Stimulated activated CD4-positive, alpha-beta T cell treated with anti-CD3 and anti-CD28 coated beads, TNF-alpha, amount 100 ng/mL, for 24 hours (primary cell): ENCODE measurements at regions not wholly inside any gene's neighbourhood (a gene's known extent, or its start where the extent isn't known, plus 50 kb on each side); places are given as distances from the start of the nearest gene placed in this dataset.

Experiments
- DNase-seq, 3 experiments: peaks; one replicate each; pipeline ENCODE4 v3.0.0-alpha.2; 2020; ENCODE audit warnings: low read depth in 3 of 3

GRCh38 chr12:92360543-92360942, 214.9 kb upstream of the BTG1 start:
- no peak for DNase-seq

GRCh38 chr12:92359581-92360209, 214.0 kb upstream of the BTG1 start:
- no peak for DNase-seq

DNA sequence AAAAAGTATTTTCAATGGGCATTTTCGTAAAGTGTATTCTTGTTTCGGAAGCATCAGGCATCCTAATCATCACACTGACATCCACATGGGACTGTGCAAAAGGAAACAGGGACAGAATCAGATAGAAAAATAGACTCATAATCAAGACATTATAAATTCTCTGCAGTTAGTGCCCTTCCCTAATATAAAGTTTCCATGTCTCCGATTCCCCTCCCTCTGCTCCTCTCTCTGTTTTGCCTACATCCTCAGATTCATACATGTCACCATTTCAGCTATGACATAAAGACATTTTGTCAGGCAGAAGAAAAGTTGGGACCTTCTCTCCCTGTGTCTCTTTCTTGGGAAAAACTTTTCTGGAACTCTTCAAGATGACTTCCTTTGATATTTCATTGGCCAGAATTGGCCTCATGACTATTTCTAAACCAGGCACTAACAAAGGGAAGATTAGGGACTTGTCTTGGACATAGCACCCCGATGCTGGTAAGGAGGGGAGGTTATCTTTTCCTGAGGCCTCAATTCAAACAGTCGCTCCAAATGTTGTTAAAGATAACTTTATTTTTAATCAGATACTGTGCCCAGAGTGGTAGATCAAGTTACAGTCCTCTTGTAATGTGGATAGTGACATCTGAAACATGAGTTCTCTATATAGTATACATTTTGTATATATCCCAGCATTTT, 212.1 kb upstream of the BTG1 start:
- no peak for DNase-seq

DNA sequence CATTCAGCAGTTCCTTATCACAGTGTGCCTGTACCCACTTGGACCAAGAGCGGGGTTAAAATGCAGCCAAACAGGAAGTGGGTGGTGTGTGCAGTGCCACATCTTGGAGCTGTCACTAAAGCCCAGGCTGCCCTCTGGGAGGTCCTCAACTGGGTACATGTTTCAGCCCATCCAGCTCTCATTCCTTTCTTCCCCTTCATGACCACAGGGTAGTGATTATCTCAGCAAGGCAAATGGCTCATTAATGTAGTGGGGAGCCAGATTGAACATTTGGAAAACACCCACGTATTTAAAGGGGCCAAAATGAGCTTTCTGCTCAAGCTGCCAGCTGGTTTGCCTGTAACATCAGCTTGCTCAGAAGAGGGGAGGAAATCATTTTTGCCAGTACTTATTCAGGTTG, 210.8 kb upstream of the BTG1 start:
- DNase-seq: no peak

- no peak for DNase-seq
Measured at GRCh38 chr12:92349635-92350034, 204.0 kb upstream of the BTG1 start.

- no peak for DNase-seq
Measured at GRCh38 chr12:92342574-92342973, 196.9 kb upstream of the BTG1 start.

DNA sequence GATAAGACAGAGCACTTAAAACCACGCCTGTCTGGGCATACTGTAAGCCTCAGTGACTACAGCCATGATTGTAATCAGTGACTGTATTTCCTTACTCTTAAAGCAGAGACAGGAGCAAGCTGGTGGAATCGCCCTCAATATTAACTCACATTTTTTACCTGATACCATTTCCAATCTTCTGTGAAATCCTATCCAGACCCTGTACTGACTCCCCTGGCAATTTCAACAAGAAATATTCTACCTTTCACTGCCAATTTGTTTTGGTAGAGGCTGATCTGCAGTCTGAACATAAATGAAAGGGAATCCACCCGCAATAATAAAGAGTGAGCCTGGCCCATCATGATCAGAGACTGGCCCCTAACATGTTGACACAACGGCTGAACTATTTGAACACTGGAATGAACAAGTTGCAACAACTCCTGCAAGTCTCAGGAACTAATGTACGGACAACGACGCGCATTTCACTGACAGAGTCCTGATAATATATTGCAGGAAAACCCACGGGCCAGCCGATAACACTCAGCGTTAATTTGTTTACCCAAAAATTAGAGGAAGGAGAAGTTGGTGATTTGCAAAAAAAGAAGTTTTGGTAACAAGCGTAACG, 195.5 kb upstream of the BTG1 start:
- no peak for DNase-seq

- DNase-seq: no peak
Measured at GRCh38 chr12:92340441-92341064, 194.9 kb upstream of the BTG1 start.

- DNase-seq: no peak
Measured at GRCh38 chr12:92340003-92340402, 194.4 kb upstream of the BTG1 start.

DNA sequence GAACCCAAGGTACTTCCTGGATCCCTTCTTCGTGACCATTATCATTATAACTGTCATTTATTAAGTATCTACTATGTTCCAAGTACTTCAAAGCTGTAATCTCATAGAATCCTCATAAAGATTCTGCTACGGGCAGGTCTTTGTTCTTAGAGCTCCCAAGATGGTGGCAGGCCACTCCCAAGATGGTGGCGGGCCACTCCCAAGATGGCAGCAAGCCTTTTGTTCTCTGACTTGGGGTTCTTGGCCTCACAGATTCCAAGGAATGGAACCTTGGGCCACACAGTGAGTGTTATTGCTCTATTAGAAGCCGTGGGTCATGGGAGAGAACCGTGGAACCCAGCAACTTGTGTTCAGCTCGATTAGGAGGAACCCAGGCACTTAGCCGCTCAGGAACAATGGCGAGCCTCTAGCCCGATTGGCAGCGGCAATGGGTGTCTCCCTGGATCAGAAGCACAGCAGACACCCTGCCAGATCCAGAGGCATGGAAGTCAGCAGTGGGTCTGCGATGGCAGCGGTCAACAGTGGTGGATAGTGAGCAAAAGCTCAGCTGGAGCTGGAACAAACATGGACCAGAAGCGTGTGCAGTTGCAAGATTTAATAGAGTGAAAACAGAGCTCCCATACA, 193.7 kb upstream of the BTG1 start:
- DNase-seq: no peak

DNA sequence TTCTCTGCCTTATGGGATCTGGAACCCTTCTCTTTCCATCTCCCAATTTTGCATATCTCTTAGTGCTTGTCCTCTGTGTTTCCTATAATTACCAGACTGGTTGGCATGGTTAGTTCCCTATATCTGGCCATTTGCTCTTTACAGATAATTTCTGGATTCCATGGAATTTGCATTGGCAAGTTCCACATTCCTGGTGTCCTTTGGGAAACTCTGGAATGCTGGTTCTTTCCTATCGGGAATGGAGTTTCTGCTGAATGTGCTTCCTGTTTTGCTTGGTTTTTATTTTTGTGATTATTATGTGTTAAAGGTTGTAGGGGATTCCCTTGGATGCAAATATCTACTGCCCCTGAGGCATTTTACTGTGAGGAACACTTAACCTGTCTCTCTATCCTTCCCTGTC, 193.0 kb upstream of the BTG1 start:
- DNase-seq: no peak

DNA sequence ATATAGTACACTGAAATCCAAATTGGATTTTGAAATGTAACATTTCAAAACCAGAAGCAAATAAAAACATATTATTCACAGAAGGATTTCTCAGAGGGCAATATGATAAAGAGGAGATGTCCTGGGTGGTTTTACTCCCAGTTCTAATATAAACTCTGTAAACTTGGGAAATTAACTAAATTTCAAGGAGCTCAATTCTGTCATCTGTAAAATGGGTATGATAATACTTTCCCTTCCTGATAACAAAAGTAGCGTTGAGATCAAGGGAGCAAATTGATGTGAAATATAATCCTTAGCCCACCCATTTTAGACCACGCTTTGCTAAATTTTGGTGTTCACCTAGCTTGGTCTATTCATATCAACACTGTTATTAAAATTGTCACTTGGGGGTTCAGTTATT, 192.5 kb upstream of the BTG1 start:
- DNase-seq: no peak

DNA sequence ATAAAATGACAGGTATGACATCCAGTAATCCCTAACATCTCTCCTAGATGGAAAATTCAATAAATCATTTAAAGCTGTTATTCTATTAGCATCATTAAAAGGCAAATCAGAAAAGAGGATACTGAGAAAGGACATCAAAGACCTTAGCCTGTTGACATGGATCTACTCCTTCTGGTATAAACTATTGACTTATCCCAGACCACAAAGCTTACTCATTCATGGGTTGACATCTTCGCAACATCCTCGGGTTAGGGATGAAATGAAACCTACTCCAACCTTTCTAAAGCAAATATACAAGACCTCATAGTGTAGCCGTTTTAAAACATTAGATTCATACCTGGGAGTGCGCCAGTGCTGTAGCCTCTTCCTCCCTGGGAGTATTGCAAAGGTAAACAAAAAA, 191.5 kb upstream of the BTG1 start:
- DNase-seq: no peak

- DNase-seq: no peak
Measured at GRCh38 chr12:92336641-92337040, 191.0 kb upstream of the BTG1 start.

- no peak for DNase-seq
Measured at GRCh38 chr12:92335831-92336230, 190.2 kb upstream of the BTG1 start.

DNA sequence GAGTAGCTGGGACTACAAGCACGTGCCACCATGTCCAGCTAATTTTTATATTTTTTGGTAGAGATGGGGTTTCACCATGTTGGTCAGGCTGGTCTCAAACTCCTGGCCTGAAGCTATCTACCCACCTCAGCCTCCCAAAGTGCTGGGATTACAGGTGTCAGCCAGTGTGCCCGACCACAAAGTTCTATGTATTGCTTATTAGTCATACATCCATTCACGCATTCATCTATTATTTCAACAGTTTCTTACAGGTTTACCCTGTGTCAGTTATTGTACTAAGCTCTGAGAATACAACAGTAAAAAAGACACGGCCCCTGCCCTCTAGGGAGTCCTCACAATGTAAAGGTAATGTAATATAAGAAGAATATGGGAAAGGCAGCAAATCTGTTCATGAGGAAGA, 188.9 kb upstream of the BTG1 start:
- DNase-seq: no peak

GRCh38 chr12:92332552-92332951, 186.9 kb upstream of the BTG1 start:
- DNase-seq: no peak

DNA sequence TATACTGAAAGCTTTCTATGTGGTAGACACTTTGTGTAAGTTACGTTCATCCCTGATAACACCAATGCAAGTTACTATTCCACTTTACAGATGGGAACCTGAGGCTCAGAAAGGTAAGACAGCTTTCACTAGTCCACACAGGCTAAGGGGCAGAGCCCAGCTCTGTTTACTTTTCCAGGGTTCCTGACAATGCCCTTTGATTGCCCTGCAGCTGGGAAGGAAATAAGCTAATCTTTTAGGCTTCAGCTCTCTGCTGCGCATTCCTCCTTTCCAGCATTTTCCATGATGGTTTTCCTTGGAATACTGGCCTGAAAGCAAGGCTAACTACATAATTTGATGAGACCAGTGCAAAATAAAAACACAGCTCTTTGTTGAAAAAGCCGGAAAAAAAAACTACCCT, 185.7 kb upstream of the BTG1 start:
- no peak for DNase-seq

DNA sequence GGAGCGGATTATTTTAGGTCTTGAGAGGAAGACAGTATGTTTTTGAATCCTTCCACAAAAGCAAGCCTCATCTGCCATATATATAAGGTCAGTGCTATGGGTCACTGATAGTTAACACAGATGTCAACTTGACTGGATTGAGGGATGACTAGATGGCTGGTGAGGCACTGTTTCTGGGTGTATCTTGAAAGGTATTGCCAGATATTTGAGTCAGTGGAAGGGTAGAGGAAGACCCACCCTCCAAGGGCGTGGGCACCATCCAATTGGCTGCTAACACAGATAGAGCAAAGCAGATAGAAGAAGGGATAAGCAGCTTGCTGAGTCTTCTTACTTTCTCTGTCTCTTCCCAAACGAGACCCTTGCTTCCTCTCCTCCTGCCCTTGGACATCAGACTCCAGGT, 185.0 kb upstream of the BTG1 start:
- no peak for DNase-seq

- DNase-seq: no peak
Measured at GRCh38 chr12:92326877-92327276, 181.2 kb upstream of the BTG1 start.

GRCh38 chr12:92324849-92325500, 179.3 kb upstream of the BTG1 start:
- no peak for DNase-seq

DNA sequence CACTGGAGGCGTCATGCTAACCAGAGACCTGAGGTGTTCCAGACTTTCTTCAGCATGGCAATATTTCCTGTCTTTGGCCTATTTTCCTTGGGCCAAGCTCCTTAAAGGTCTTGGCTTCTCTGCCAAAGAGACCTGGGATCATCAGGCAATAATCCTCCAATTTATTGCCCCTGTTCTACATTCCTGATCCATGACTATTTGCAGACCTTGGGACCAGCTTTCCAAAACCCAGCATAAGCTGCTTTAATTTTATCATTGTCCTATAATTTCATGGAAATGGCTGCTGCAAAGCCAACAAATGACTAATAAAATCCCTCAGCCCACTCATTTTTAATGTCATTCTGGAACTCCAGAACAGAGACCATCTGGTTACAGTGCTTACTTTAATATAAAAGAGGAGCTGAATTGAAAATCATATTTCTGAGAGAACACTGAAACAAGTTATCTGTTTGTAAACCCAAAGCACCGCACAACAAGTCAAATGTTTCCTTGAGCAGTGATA, 166.9 kb upstream of the BTG1 start:
- no peak for DNase-seq
